ENCODE measurements at regions not wholly inside any gene's neighbourhood (a gene's known extent, or its start where the extent isn't known, plus 50 kb on each side); places are given as distances from the start of the nearest gene placed in this dataset.

GRCh38 chr4:53920883-53921282 is 143.5 kb downstream of the CHIC2 start:
- DNase-seq (ENCODE audit: low read depth in 2 of 2), result no peak

GRCh38 chr4:53920116-53920515 is 144.3 kb downstream of the CHIC2 start:
- no peak for DNase-seq (ENCODE audit: low read depth in 2 of 2)

GRCh38 chr4:53919535-53919934 is 144.9 kb downstream of the CHIC2 start:
- DNase-seq (ENCODE audit: low read depth in 2 of 2), result no peak

- no peak for DNase-seq (ENCODE audit: low read depth in 2 of 2)
These were observed 146.7 kb downstream of the CHIC2 start for GRCh38 chr4:53917729-53918128.

- DNase-seq (ENCODE audit: low read depth in 2 of 2), result no peak
These were observed 147.9 kb downstream of the CHIC2 start for GRCh38 chr4:53916431-53916889.

- peak in 1 of 2 donors; percentile 9 for DNase-seq (ENCODE audit: low read depth in 2 of 2)
These were observed 149.9 kb downstream of the CHIC2 start for GRCh38 chr4:53914313-53915016.

- DNase-seq (ENCODE audit: low read depth in 2 of 2), result no peak
These were observed 150.6 kb downstream of the CHIC2 start for GRCh38 chr4:53913771-53914170.

- no peak for DNase-seq (ENCODE audit: low read depth in 2 of 2)
These were observed 151.5 kb downstream of the CHIC2 start for GRCh38 chr4:53912766-53913497.

- no peak for DNase-seq (ENCODE audit: low read depth in 2 of 2)
These were observed 155.7 kb downstream of the CHIC2 start for GRCh38 chr4:53908661-53909078.

GRCh38 chr4:53907772-53908171 is 156.6 kb downstream of the CHIC2 start:
- no peak for DNase-seq (ENCODE audit: low read depth in 2 of 2)

- no peak for DNase-seq (ENCODE audit: low read depth in 2 of 2)
These were observed 157.7 kb downstream of the CHIC2 start for GRCh38 chr4:53906606-53907190.

- DNase-seq (ENCODE audit: low read depth in 2 of 2), result no peak
These were observed 158.4 kb downstream of the CHIC2 start for GRCh38 chr4:53905941-53906377.

GRCh38 chr4:53905276-53905940 is 159.0 kb downstream of the CHIC2 start:
- no peak for DNase-seq (ENCODE audit: low read depth in 2 of 2)

GRCh38 chr4:53902786-53903185 is 161.6 kb downstream of the CHIC2 start:
- no peak for DNase-seq (ENCODE audit: low read depth in 2 of 2)

GRCh38 chr4:53900271-53900649 is 164.1 kb downstream of the CHIC2 start:
- no peak for DNase-seq (ENCODE audit: low read depth in 2 of 2)

GRCh38 chr4:53899586-53900270 is 164.7 kb downstream of the CHIC2 start:
- DNase-seq (ENCODE audit: low read depth in 2 of 2), result no peak

GRCh38 chr4:53895137-53895536 is 169.3 kb downstream of the CHIC2 start:
- DNase-seq (ENCODE audit: low read depth in 2 of 2), result no peak

- DNase-seq (ENCODE audit: low read depth in 2 of 2), result no peak
These were observed 173.9 kb downstream of the CHIC2 start for GRCh38 chr4:53890461-53890860.

- no peak for DNase-seq (ENCODE audit: low read depth in 2 of 2)
These were observed 174.9 kb downstream of the CHIC2 start for GRCh38 chr4:53889326-53890055.

- DNase-seq (ENCODE audit: low read depth in 2 of 2), result no peak
These were observed 178.3 kb downstream of the CHIC2 start for GRCh38 chr4:53886090-53886489.

GRCh38 chr4:53885668-53886067 is 178.7 kb downstream of the CHIC2 start:
- DNase-seq (ENCODE audit: low read depth in 2 of 2), result no peak
